ENCODE measurements at regions not wholly inside any gene's neighbourhood (a gene's known extent, or its start where the extent isn't known, plus 50 kb on each side); places are given as distances from the start of the nearest gene placed in this dataset.

- no peak for DNase-seq
These were observed 216.0 kb upstream of the HTR2A start for GRCh38 chr13:47112903-47113299.

GRCh38 chr13:47112205-47112902 lies 215.5 kb upstream of the HTR2A start:
- DNase-seq: no peak

- DNase-seq: no peak
These were observed 214.6 kb upstream of the HTR2A start for GRCh38 chr13:47111499-47111898.

GRCh38 chr13:47110833-47111240 lies 214.0 kb upstream of the HTR2A start:
- DNase-seq: no peak

GRCh38 chr13:47110141-47110540 lies 213.3 kb upstream of the HTR2A start:
- no peak for DNase-seq

GRCh38 chr13:47109028-47109427 lies 212.2 kb upstream of the HTR2A start:
- no peak for DNase-seq

GRCh38 chr13:47100214-47100853 lies 203.5 kb upstream of the HTR2A start:
- no peak for DNase-seq

- DNase-seq: no peak
These were observed 198.0 kb upstream of the HTR2A start for GRCh38 chr13:47094734-47095434.

- no peak for DNase-seq
These were observed 195.3 kb upstream of the HTR2A start for GRCh38 chr13:47092202-47092601.

- DNase-seq: no peak
These were observed 191.0 kb upstream of the HTR2A start for GRCh38 chr13:47087841-47088240.

- no peak for DNase-seq
These were observed 190.4 kb upstream of the HTR2A start for GRCh38 chr13:47087241-47087640.

- DNase-seq: no peak
These were observed 188.5 kb upstream of the HTR2A start for GRCh38 chr13:47085346-47085745.

- no peak for DNase-seq
These were observed 185.0 kb upstream of the HTR2A start for GRCh38 chr13:47081850-47082249.

- DNase-seq: no peak
These were observed 184.4 kb upstream of the HTR2A start for GRCh38 chr13:47081246-47081645.

- no peak for DNase-seq
These were observed 183.8 kb upstream of the HTR2A start for GRCh38 chr13:47080621-47081020.

- no peak for DNase-seq
These were observed 179.6 kb upstream of the HTR2A start for GRCh38 chr13:47076500-47076899.

- no peak for DNase-seq
These were observed 172.3 kb upstream of the HTR2A start for GRCh38 chr13:47069133-47069532.

GRCh38 chr13:47067306-47067705 lies 170.5 kb upstream of the HTR2A start:
- DNase-seq: peak; percentile 7

- no peak for DNase-seq
These were observed 169.4 kb upstream of the HTR2A start for GRCh38 chr13:47066226-47066625.

- no peak for DNase-seq
These were observed 167.5 kb upstream of the HTR2A start for GRCh38 chr13:47064381-47064780.

- peak; percentile 9 for DNase-seq
These were observed 152.6 kb upstream of the HTR2A start for GRCh38 chr13:47049276-47049989.

- DNase-seq: no peak
These were observed 149.9 kb upstream of the HTR2A start for GRCh38 chr13:47046706-47047105.

GRCh38 chr13:47044842-47045241 lies 148.0 kb upstream of the HTR2A start:
- DNase-seq: no peak
